ENCODE measurements at regions not wholly inside any gene's neighbourhood (a gene's known extent, or its start where the extent isn't known, plus 50 kb on each side); places are given as distances from the start of the nearest gene placed in this dataset.

DNA sequence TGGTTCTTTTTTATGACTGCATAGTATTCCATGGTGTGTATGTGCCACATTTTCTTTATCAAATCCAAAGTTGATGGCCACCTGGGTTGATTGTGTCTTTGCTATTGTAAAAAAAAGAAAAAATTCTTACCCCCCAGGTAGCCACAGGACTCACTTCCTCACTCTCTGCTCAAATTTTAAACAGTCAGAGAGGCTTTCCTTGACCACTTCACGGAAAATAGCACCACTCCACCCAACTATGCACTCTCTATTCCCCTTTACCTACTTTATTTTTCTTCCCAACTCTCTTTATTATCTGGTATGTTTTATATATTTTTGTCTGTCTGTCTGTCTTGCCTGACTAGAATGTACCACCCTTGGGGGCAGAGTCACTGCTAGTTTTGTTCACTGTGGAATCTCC, 205.3 kb downstream of the BTG1 start:
- Histone ChIP-seq H3K4me3 (no peak overlapping the region), H3K36me3 (no peaks in the 10 kb centered on the region), H3K9me3 (replicated peaks) (no peaks in the 10 kb centered on the region), H3K27me3 (ENCODE audit: low read depth) (no peaks in the 10 kb centered on the region), H3K4me1 (peaks cover 4% of the 10 kb centered on the region), H3K27ac (replicated peaks) (no peak overlapping the region)
- no peak for DNase-seq
- TF ChIP-seq CTCF (IDR thresholded peaks at IDR 0.05; ENCODE audit: borderline replicate concordance) = no peak
- intact Hi-C loops (cut with micrococcal nuclease) = no loop called here

DNA sequence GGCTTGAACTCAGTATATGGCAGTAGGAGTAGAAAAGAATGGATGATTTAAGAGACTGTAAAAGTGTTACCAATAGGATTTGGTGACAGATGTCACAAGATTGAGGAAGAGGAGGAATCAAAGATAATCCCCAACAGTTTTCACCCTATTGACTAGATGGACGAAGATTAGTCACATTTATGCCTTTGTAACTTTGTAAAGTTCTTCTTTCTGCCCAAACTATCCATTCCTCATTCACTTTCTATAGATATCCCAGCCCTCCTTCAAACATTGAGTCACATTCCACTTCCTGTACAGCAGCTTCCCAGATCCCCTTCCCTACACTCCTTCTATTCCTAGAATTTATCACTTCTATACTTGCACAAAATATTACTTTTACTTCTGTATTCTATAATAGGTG, 207.9 kb downstream of the BTG1 start:
- no peak overlapping the region for H3K4me3 ChIP-seq
- no peak for DNase-seq
- peaks cover 4% of the 10 kb centered on the region for H3K4me1 ChIP-seq
- no peaks in the 10 kb centered on the region for H3K9me3 ChIP-seq (replicated peaks)
- no peaks in the 10 kb centered on the region for H3K27me3 ChIP-seq (ENCODE audit: low read depth)
- no peak overlapping the region for H3K27ac ChIP-seq (replicated peaks)
- no peak for TF ChIP-seq CTCF (IDR thresholded peaks at IDR 0.05; ENCODE audit: borderline replicate concordance)
- H3K36me3 ChIP-seq = no peaks in the 10 kb centered on the region
- intact Hi-C loops (cut with micrococcal nuclease) = no loop called here

DNA sequence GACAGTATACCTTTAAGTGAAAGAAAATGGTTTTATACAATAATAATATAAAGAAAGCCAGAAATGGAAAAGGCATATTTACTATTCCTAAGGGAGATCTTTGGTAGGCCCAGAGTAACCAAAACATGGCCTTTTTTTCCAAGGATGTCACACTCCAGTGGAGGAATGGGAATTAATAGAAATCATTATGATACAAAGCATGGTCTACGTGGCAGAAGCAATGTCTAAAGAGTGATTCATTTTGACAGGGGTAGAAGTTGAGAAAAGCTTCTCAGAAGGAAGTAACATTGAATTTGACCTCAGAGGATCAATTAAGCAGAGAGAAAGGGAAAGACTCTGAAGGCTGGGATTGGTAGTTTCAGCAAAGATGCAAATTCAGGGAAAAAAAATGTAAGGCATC, 208.6 kb downstream of the BTG1 start:
- no peaks in the 10 kb centered on the region for H3K36me3 ChIP-seq
- H3K4me3 ChIP-seq = no peak overlapping the region
- H3K27me3 ChIP-seq (ENCODE audit: low read depth) = no peaks in the 10 kb centered on the region
- intact Hi-C loops (cut with micrococcal nuclease) = no loop called here
- TF ChIP-seq CTCF (IDR thresholded peaks at IDR 0.05; ENCODE audit: borderline replicate concordance) = no peak
- no peaks in the 10 kb centered on the region for H3K4me1 ChIP-seq
- DNase-seq = no peak
- no peaks in the 10 kb centered on the region for H3K9me3 ChIP-seq (replicated peaks)
- H3K27ac ChIP-seq (replicated peaks) = no peak overlapping the region

DNA sequence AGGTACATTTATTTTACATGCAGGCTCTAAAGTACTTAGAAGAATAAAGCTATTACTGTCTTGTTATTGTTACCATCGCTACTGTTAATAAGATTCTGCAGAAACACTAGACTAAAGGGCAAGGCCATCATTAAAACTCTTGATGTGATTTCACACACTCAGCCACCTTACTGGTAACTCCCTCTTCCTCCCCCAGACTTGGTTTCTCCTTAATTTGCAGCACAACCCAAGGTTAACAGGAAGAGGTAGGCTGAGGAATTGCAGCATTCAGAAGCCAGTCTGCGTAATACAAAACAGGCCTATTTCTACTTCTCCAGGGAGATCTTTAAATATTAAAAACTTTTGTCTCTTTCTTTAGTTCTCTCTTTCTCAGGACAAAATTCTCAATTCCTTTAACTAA, 210.3 kb downstream of the BTG1 start:
- no peak for DNase-seq
- intact Hi-C loops (cut with micrococcal nuclease) = no loop called here
- Histone ChIP-seq H3K4me3 (no peak overlapping the region), H3K27ac (replicated peaks) (no peak overlapping the region), H3K27me3 (ENCODE audit: low read depth) (no peaks in the 10 kb centered on the region), H3K9me3 (replicated peaks) (no peaks in the 10 kb centered on the region), H3K4me1 (peaks cover 4% of the 10 kb centered on the region), H3K36me3 (no peaks in the 10 kb centered on the region)
- no peak for TF ChIP-seq CTCF (IDR thresholded peaks at IDR 0.05; ENCODE audit: borderline replicate concordance)

GRCh38 chr12:91931111-91931510, 214.5 kb downstream of the BTG1 start:
- no peaks in the 10 kb centered on the region for H3K9me3 ChIP-seq (replicated peaks)

More at GRCh38 chr12:91931111-91931510, 214.5 kb downstream of the BTG1 start:
- H3K4me3 ChIP-seq = no peak overlapping the region
- H3K36me3 ChIP-seq = no peaks in the 10 kb centered on the region
- H3K27me3 ChIP-seq (ENCODE audit: low read depth) = no peaks in the 10 kb centered on the region
- H3K4me1 ChIP-seq = peaks cover 4% of the 10 kb centered on the region
- TF ChIP-seq CTCF (IDR thresholded peaks at IDR 0.05; ENCODE audit: borderline replicate concordance) = no peak
- H3K27ac ChIP-seq (replicated peaks) = no peak overlapping the region
- no peak for DNase-seq
- intact Hi-C loops (cut with micrococcal nuclease) = no loop called here

All from left ventricle myocardium inferior (tissue), 1 donor.